Esophagus muscularis mucosa (tissue), 4 donors: ENCODE measurements at regions not wholly inside any gene's neighbourhood (a gene's known extent, or its start where the extent isn't known, plus 50 kb on each side); places are given as distances from the start of the nearest gene placed in this dataset.

Experiments used
- CTCF ChIP-seq, 3 experiments: fragments of 200-600 bp in 2 of 3; fragments of 450-650 bp in 1 of 3; sonication (generic) in 2 of 3; IDR thresholded peaks; one replicate each; pipeline ENCODE4 v1.5.1; 2017 to 2019; ENCODE audit warnings: antibody characterized with exemption in 3 of 3, mild to moderate bottlenecking in 2 of 3, moderate library complexity in 1 of 3
- EP300 ChIP-seq: sonication (generic); formaldehyde crosslinking; IDR thresholded peaks from one replicate; pipeline ENCODE4 v1.6.1; 2017; ENCODE audit warnings: antibody characterized with exemption
- POLR2A ChIP-seq: fragments of 450-650 bp; IDR thresholded peaks from one replicate; pipeline ENCODE4 v1.6.1; 2017; ENCODE audit warnings: antibody characterized with exemption, moderate library complexity, mild to moderate bottlenecking, low read depth

DNA sequence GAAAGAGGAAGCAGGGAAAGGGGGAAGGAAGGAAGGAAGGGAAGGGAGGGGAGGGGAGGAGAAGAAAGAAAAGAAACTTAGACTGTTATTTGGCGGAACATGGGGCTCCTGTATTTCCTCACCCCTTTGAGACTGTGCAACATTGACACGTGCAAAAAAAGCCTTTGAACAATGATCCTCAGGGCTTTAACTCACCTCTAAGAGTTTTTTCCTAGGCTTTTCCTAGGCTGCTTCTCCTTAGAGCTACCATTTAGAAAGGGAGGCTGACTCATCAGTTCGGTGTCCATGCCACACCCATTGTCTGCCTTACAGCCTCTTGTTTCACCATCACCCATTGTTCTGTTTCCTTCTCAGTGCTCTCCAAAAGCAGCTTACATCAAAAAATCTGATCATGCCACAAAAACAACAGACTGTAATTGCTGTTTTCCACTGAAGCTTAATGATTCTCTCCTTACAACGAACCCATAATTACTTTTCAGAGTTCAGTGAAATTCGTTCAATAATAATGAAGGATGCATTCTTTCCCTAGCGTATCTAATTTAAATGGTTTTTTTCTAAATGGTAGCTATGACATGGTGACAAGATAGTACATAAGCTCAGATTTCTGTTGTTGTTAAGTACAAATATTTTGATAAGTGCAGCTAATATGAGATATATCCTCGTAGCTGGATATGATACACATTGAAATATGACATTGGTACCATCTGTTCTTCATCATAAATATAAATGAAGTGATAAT, 90.8 kb downstream of the PRLHR start:
- TF ChIP-seq POLR2A = no peak
- no peak for TF ChIP-seq CTCF (IDR thresholded peaks at IDR 0.05)
- TF ChIP-seq EP300 = no peak
